HG02759 (cell line): ENCODE measurements at regions not wholly inside any gene's neighbourhood (a gene's known extent, or its start where the extent isn't known, plus 50 kb on each side); places are given as distances from the start of the nearest gene placed in this dataset.

Experiments
- ATAC-seq: cut with Tn5 transposase; IDR thresholded peaks from one replicate; pipeline ENCODE4 v1.9.1; 2021; ENCODE audit warnings: mild to moderate bottlenecking, moderate library complexity; ENCODE audit not compliant: unreplicated experiment

DNA sequence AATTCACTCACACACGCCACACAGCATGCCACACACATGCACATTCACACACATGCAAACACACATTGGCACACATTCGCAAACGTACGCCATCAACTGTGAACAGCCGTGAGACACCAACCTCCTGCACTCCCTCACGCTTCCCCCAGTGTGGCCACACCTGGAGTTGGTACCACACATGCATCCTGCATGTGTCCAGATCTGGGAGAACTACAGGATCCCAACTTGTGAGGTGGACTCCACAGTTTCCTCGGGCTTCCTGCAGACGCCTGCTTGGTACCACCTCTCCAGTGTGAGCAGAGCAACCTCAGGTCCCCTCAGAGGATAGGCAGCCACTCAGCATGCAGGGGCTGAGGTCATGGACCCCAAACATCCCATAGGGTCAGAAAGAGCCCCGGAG is 239.0 kb downstream of the EIPR1 start:
- ATAC-seq, result no peak

DNA sequence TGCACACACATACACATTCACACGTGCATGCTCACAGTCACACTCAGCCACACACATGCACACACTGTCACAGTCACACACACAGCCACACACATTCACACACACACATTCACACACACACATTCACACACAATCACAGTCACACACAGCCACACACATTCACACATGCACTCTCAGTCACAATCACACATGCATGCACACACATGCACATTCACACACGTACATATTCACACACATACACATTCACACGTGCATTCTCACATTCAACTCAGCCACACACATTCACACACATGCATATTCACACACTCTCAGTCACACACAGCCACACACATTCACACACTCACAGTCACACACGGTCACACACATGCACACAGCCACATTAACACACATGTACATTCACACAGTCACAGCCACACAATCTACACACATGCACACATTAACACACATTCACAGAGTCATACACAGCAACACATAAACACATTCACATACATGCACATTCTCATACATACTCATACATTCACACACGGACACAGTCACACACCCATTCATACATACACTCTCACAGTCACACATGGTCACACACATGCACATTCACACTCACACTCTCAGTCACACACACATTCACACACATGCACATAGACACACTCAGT is 239.8 kb downstream of the EIPR1 start:
- ATAC-seq, result no peak

DNA sequence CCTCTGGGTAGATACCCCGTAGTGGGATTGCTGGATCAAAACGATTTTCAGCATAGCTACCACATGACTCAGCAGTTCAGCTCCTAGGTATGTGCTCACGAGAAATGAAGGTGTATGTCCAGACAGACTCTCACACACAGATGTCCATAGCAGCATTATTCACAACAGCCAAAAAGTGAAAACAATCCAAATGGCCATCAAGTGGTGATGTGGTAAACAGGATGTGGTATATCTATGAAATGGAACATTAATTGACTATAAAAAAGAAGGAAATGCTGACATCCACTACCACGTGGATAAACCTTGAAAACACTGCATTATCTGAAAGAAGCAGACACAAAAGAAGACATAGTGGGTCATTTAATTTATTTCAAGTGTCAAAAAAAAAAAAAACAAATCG is 241.9 kb downstream of the EIPR1 start:
- ATAC-seq, result no peak

DNA sequence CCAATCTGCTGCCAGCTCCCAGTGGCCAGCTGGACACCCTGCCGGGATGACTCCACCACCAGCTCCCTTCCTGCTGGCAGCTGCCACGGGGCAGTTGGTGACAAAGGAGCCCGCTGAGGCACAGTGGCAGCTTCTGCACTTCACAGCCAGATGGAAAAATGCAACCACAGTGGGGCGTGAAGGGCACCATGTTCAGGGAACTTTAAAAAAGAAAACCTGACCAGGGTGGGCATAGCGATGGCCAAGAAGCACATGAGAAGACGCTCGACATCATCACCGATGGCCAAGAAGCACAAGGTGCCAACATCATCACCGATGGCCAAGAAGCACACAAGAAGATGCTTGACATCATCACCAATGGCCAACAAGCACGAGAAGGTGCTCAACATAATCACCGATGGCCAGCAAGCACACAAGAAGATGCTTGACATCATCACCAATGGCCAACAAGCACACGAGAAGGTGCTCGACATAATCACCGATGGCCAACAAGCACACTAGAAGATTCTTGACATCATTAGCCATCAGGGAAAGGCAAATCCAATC is 243.5 kb downstream of the EIPR1 start:
- ATAC-seq, result no peak

DNA sequence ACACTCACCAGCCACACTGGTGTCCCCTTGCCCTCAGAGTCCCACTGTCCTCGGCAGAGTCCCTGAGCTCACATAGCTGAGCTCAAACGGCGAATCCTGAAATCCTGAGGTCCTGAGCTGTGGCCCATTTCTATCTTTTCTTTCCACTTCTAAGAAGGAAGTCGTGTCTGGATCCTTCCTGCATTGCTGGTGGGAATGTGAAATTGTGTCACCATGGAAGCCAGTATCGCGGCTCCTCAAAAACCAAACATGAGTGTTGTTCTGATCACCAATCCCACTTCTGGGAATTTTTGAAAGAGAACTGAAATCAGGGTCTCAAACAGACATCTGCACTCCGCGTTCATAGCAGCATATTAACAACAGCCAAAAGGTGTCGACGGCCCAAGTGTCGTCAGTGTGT is 244.7 kb downstream of the EIPR1 start:
- no peak for ATAC-seq

DNA sequence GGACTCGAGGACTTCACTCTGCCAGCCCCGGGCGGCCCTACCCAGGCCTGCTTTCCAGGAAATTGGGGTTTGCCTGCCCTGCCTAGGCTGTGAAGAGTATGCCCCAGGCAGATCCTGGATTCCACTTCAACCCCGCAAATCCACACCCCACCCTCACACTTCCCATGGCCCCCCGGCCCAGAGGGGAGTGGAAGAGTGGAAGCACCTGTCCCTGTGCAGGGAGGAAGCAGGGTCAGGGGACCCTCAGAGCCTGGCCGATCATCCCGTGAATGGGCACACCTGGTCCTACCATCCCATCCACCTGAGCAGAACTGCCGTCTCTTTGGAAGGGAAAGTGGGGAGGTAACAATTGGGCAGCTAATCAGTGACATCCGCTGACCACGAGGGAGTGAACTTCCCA is 245.2 kb downstream of the EIPR1 start:
- ATAC-seq, result no peak

DNA sequence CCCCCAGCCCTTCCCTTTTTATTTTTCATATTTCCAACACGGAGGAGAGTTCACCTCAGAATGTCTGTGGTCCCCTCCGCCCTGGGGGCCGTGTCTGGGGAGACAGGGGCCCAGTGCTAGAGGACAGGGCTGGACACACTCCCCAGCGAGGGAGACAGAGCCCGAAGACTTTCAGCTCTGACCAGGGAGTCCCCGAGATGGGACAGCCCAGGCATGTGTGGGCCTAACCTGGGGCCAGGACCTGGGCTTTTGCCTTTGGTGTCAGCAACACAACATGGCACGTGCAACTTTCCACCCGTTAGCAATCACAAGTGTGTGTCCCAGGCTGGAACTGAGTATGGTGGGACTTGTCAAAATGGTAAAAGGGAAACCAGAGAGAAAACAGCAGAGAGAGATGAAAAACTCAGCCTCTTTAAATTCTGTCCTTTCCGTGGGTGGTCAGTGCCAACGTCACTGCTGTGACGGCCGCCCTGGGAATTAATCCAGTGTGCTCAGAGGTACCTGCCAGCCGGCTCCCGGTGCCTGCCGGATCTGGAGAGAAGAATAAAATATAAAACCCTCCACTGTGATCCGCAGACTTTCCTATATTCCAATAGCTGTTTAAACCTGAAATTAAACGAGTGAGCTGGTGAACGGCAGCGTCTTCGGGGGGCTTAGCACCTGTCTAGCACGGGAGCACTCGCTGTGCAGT is 245.8 kb downstream of the EIPR1 start:
- ATAC-seq, result no peak

DNA sequence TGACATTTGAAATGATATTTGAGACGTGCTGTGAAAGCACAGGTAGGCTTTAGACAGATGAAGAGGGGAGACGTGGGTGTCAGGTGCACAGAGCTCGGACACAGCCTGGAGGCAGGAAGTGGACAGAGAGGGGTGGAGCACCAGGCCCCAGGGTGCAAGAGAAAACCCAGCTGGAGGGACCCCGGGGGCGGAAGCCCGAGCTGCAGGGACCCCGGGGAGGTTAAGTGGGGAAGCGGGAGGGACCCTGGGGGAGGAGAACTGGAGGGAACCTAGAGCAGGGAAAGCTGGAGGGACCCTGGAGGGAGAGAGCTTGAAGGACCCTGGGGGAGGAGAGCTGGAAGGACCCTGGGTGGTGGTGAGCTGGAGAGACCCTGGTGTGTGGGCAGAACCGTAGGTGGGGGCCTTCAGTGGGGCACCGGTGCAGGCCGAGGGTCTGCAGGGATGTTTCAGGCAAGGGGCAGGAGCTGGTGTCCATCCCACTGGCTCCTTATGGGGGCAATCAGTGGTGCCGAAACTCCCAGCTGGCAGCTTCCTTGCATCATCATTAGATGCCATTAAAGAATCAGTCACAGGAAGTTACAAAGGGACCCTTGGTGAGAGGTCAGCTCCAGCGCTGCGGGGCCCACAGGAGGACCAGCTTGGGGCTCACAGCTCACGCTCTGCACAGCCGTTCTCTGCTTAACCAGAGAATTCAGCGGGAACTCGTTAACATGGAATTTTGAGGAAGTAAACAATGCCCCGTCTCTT is 246.6 kb downstream of the EIPR1 start:
- no peak for ATAC-seq

DNA sequence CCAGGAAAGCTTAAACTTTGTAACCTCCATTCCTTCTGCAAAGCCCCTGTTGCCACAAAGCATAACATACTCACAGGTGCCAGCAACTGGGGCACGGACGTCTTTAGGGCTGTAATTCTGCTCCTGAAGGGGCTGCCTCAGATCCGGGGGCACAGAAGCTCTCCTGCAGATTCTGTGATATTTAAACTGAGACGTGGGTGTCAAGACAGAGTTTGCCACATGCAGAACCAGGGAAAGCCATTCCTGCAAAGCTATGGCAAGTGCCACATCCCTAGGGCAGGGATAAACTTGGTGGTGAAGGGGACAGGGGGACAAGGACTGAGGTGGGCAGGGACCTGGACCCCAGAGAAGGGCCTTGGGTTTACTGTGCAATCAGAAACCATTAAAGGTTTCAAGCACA is 247.2 kb downstream of the EIPR1 start:
- no peak for ATAC-seq

DNA sequence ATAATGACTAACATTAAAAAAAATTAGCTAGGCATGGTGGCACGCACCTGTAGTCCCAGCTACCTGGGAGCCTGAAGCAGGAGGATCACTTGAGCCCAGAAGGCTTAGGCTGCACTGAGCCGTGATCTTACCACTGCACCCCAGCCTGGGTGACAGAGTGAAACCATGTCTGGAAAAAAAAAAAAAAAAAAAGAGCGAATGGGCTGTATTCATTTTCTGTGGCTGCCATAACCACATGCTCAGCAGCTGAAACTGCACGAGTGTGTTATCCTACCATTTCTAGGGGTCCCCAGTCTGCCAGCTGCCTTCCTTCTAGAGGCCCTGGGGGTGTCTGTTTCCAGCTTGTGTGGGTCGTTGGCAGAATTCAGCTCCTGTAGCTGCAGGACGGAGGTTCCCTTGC is 247.8 kb downstream of the EIPR1 start:
- ATAC-seq, result no peak

DNA sequence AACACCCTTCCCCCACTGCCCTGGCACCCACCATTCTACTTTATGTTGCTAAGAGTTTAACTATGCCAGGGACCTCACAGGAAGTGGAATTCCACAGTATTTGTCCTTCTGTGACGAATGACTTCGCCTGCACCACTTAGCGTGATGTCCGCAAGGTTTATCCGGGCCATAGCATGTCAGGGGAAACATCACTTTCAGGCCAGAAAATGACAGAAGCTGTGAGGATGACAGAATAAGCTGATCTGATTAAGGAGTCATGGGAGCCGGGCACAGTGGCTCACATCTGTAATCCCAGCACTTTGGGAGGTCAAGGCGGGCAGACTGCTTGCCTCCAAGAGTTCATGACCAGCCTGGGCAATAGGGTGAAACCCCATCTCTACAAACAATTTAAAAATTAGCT is 248.8 kb downstream of the EIPR1 start:
- ATAC-seq, result no peak

DNA sequence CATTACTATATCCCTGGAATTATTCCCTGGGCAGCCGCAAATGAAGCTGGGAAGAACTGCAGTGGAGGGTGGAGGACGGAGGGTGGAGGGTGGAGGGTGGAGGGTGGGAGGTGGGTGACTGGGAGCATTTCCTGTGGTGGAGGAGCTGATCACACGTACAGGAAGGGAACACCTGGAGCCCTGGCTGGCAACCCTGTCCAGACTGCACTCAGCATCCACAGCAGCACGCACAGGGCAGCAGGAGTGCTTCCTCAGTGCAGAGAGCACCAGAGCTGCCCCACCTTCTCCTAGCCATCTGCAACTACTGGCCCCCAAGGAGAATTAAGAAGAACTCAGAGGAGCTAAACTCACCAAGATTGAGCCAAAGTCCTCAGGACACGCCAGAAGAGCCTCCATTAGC is 249.9 kb downstream of the EIPR1 start:
- peak; percentile 20 for ATAC-seq

DNA sequence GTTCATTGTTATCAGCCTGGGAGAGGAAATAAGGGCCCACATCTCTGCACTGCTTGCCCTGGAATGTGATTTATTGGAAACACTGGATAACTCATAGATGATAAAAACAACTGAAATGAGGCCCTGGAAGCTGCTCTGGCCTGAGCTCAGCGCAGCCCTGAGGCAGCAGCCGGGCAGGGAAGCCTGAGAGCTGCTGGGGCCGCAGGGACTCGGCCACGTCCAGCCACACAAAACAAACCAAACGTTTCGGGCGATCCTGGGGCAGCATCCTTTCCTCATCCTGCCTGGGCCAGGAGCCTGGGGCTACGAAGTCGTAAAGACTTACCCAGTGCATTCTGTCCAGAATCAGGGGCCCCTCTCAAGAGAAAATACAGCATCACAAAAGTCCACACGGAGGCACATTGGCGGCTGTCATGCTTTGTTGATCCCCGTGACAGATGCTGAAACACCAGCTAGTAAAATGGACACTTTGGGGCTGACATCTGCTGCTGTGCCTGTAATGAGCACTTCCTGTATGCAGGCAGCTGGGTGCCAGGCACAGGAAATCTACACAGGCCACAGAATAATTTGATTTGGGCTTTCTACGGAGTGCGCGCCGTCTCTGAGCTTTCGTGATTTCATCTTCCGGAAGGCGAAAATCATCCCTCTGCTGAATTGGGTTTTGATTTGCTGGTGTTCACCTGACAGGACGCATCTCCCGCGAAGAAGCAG is 250.6 kb downstream of the EIPR1 start:
- peak; percentile 77 for ATAC-seq

DNA sequence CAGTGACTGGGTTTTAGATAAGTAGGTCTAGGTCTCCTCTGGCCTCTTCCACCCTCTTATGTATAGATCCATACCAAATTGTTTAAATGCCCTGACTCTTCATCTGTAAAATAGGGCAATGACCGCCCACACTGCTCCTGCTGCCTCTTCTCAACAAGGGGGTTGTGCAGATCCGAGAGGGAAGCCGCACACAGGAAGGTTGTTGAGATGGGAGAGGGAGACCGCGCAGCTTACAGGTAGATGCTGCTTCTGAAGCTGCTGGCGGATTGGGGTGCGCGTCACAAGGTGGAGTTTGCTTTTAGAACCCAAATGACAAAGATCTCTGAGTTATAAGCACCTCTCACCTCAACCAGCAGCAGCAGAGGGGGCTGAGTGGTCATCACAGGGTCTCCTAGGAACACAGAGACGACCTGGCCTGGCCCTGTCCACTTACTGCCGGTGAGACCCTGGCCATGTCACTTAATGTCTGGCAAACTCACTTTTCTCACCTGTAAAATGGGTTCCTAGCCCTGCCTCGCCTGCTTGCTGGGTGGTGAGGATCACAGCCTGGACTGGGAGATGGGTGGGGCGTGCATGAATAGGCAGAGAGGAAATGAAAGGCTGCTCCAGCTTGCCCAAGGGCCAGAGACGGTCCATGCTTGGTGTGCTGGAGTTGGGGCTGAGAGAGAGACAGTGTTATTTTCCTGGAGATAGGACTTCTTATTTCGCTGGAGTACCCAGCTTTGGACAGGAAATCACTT is 251.3 kb downstream of the EIPR1 start:
- ATAC-seq, result peak; percentile 7

DNA sequence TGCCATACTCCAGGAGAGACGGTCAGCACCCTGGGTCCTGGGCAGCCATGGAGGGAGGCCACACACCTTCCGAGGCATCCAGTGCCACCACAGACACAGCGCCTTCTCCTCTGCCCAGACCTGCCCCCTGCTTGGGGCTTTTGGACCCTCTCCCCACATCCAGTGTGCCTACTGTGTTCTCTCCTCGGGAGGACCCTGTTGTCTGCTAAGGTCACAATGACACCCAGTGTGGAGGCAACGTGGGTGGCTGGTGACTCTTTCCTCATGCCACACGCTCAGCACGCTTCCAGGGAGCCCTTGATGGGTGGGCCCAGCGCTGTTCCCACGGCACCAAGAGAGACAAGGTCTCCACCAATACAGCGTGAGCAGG is 251.9 kb downstream of the EIPR1 start:
- ATAC-seq, result no peak

DNA sequence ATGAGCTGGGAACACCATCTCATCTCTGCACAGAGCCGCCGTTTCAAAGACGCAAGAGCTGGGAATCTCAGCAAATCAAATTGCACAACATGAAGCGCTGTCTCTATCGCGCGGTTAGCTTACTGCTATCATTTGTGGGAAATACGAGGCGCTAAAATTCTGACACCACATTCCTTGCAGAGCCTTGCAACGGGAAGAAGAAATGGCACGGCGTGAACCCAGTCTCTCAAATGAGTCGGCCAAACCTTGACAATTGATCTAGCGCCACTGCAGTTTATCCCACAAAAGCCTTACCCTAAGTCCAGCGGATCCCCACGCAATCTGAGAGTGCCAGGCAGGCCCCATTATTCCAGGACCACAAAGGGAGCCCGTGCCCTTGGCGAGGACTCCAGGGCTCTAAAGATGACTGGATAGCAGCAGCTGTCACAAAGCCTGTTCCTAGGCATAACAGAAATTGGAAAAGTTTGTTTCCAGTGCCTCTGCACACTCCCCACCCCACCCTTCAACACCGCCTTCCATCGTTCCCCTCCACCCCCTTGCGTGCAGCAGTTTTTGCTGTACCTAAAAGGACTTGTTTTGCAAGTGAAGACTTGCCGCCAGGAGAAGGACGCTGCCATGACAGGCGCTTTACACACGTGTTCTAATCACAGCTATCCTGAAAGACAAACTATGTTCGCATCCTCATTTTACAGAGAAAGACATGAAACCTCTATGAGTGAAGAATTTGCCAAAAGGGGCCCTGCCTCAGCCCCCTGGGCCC is 252.4 kb downstream of the EIPR1 start:
- no peak for ATAC-seq

DNA sequence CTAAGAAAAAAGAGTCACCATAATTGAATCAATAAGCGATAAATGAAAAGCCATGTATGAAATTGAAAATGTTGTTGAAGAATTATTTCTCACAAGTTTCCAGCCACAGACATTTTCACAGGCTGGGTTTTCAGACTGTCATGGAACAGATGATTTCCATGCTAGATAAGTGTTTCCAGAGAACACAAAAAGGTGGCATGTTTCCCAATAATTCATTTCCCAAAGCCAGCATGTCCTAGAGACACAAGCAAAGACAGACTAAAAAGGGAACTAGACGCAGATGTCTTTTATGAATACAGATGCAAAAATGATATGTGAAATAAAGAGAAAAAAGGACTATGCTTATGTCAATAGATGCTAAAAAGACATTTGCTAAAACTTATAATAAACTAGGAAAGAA is 255.1 kb downstream of the EIPR1 start:
- no peak for ATAC-seq

DNA sequence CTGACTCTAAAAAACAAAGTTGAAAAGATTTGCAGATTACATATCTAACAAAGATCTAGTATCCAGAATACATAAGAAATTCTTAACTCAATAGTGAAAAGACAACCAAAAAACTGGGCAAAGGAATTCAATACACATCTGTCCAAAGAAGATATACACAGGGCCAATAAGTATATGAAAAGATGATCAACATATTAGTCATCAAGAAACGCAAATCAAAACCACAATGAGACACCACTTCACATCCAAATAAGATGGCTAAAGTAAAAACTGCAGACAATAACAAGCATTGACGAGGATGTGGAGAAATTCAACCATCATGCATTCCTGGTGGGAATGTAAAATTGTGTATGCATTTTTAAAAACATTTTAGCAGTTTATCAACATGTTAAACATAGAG is 256.0 kb downstream of the EIPR1 start:
- no peak for ATAC-seq

DNA sequence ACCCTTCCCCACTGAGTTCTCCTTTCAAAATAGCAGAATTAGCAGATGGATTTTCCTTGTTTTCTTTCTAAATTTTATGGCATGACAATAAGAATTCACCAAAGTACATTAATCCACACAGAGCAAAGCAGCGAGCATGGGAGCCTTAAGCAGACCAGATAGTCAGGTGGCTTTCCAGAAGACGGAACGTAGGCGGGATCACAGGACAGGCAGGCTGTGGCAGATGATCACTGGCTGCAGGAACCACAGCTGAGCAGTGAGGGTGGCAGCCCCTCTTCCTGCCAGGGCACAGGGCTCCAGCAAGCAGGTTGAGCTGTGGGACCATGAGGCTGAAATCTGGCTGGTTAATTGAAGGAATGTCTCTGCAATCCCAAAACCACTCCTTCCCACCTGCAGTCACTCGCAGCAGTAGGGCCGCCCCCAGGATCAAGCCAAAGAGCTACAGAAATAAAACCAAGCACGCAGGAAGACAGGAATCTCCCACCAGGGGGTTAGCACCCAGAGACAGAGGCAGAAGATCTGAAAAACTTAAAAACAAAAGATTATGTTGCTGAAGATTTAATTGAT is 259.9 kb downstream of the EIPR1 start:
- no peak for ATAC-seq

DNA sequence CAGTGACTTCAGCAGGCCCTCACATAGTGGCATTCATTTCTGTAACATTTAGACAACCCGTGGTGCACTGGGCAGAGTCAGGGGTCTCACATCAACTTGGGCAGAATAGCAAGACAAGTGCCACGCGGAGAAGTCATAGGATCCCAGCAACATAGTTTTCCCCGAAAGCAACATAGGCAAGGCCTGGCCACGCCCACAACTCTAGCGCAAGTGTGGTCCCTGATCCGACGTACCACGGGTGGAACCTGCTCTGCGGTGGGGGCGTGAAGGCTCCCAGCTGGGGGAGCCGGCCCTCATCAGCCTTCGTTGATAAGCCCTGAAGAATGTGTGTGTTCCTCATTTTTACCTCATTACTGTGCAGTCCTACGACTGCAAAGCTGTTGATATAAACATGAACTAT is 261.2 kb downstream of the EIPR1 start:
- ATAC-seq, result no peak
